OCI-LY1 (cell line): ENCODE measurements at regions not wholly inside any gene's neighbourhood (a gene's known extent, or its start where the extent isn't known, plus 50 kb on each side); places are given as distances from the start of the nearest gene placed in this dataset.

Source experiments
- H2AFZ ChIP-seq: fragments of 200-600 bp; sonication (generic), shearing (Covaris generic); 2 replicates; pipeline ENCODE4 v1.6.0; 2014; ENCODE audit warnings: antibody characterized with exemption, mild to moderate bottlenecking, low read length
- H3F3A ChIP-seq: fragments of 200-600 bp; sonication (generic), shearing (Covaris generic); 2 replicates; pipeline ENCODE4 v1.6.0; 2014; ENCODE audit warnings: mild to moderate bottlenecking, antibody characterized with exemption, low read length, moderate library complexity; ENCODE audit not compliant: insufficient read depth
- H3K27ac ChIP-seq: fragments of 200-600 bp; sonication (generic); 2 replicates; pipeline ENCODE4 v1.5.1; 2014; ENCODE audit warnings: low read length, mixed run types, mild to moderate bottlenecking, low read depth; ENCODE audit not compliant: poor library complexity, severe bottlenecking
- H3K27me3 ChIP-seq: fragments of 200-600 bp; sonication (generic); 2 replicates; pipeline ENCODE4 v1.6.0; 2014; ENCODE audit warnings: antibody characterized with exemption, mild to moderate bottlenecking, low read length, moderate library complexity; ENCODE audit not compliant: insufficient read depth
- H3K36me3 ChIP-seq: fragments of 200-600 bp; sonication (generic); 2 replicates; pipeline ENCODE4 v1.6.1; 2014; ENCODE audit warnings: mild to moderate bottlenecking, antibody characterized with exemption, low read length, moderate library complexity, mixed read lengths; ENCODE audit not compliant: insufficient read depth
- H3K4me1 ChIP-seq: fragments of 200-600 bp; sonication (generic); 2 replicates; pipeline ENCODE4 v1.5.1; 2014; ENCODE audit warnings: mild to moderate bottlenecking, low read length, moderate library complexity; ENCODE audit not compliant: insufficient read depth, severe bottlenecking
- H3K4me2 ChIP-seq: fragments of 200-600 bp; sonication (generic), shearing (Covaris generic); 2 replicates; pipeline ENCODE4 v1.6.1; 2014; ENCODE audit warnings: low read length
- H3K4me3 ChIP-seq: fragments of 200-600 bp; sonication (generic); 2 replicates; pipeline ENCODE4 v1.5.1; 2014; ENCODE audit warnings: low read length, low read depth, mild to moderate bottlenecking, mixed read lengths; ENCODE audit not compliant: poor library complexity, severe bottlenecking
- H3K79me2 ChIP-seq: fragments of 200-600 bp; shearing (Covaris generic); 2 replicates; pipeline ENCODE4 v1.6.1; 2016; ENCODE audit warnings: mixed run types, low read length, mixed read lengths; ENCODE audit not compliant: insufficient read depth
- H3K9ac ChIP-seq: fragments of 200-600 bp; sonication (generic), shearing (Covaris generic); 2 replicates; pipeline ENCODE4 v1.6.1; 2014; ENCODE audit warnings: mild to moderate bottlenecking, low read length, mixed read lengths
- H3K9me2 ChIP-seq: fragments of 200-600 bp; sonication (generic), shearing (Covaris generic); 2 replicates; pipeline ENCODE4 v1.6.1; 2014; ENCODE audit warnings: low read depth, mild to moderate bottlenecking, low read length, mixed read lengths
- H3K9me3 ChIP-seq: fragments of 200-600 bp; shearing (Covaris generic); 2 replicates; pipeline ENCODE4 v1.6.1; 2014; ENCODE audit warnings: low read length, mixed read lengths
- H4K20me1 ChIP-seq: fragments of 200-600 bp; sonication (generic), shearing (Covaris generic); 2 replicates; pipeline ENCODE4 v1.6.0; 2016; ENCODE audit warnings: mild to moderate bottlenecking, low read length; ENCODE audit not compliant: insufficient read depth
- EZH2 ChIP-seq: fragments of 200-600 bp; sonication (generic), shearing (Covaris generic); IDR thresholded peaks from 2 replicates; pipeline ENCODE4 v1.8.0; 2017; ENCODE audit warnings: borderline replicate concordance, mixed run types, mild to moderate bottlenecking, antibody characterized with exemption, low read length, moderate library complexity, mixed read lengths
- TF ChIP-seq, protein P1 (sequence below): fragments of 200-600 bp; sonication (generic), shearing (Covaris generic); IDR thresholded peaks from 2 replicates; pipeline ENCODE4 v1.5.1; 2017; ENCODE audit warnings: mild to moderate bottlenecking, antibody characterized with exemption, low read length, moderate library complexity, mixed read lengths

DNA sequence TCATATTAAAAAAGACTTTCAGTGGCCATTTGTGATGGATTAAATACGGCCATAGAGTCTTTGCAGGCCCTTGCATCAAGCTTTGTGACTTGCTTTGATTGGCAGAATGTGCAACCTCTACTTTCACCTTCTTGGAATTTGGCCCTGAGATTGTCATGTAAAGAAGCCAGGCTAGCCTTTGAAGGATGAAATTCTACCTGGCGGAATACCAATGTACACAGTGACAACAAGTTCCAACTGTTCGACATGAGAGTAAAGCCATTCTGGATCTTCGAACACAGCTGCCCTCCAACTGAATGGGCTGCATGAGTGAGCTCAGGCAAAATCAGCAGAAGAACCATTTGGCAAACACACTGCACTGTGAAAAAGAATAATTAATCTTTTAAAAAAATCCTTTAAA lies 321.3 kb downstream of the PHF14 start:
- H3K4me3 ChIP-seq, result no peak overlapping the region
- no peak overlapping the region for H3K4me2 ChIP-seq
- no peaks in the 10 kb centered on the region for H3K9me2 ChIP-seq
- H3K9me3 ChIP-seq, result no peaks in the 10 kb centered on the region
- no peak overlapping the region for H3K27ac ChIP-seq
- no peak overlapping the region for H3K9ac ChIP-seq
- H3K4me1 ChIP-seq, result no peaks in the 10 kb centered on the region
- no peaks in the 10 kb centered on the region for H3F3A ChIP-seq
- H3K36me3 ChIP-seq, result no peaks in the 10 kb centered on the region
- H4K20me1 ChIP-seq, result no peaks in the 10 kb centered on the region
- TF ChIP-seq, protein P1, sequence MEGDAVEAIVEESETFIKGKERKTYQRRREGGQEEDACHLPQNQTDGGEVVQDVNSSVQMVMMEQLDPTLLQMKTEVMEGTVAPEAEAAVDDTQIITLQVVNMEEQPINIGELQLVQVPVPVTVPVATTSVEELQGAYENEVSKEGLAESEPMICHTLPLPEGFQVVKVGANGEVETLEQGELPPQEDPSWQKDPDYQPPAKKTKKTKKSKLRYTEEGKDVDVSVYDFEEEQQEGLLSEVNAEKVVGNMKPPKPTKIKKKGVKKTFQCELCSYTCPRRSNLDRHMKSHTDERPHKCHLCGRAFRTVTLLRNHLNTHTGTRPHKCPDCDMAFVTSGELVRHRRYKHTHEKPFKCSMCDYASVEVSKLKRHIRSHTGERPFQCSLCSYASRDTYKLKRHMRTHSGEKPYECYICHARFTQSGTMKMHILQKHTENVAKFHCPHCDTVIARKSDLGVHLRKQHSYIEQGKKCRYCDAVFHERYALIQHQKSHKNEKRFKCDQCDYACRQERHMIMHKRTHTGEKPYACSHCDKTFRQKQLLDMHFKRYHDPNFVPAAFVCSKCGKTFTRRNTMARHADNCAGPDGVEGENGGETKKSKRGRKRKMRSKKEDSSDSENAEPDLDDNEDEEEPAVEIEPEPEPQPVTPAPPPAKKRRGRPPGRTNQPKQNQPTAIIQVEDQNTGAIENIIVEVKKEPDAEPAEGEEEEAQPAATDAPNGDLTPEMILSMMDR, result no peak
- H2AFZ ChIP-seq, result no peak overlapping the region
- no peaks in the 10 kb centered on the region for H3K27me3 ChIP-seq
- no peaks in the 10 kb centered on the region for H3K79me2 ChIP-seq

DNA sequence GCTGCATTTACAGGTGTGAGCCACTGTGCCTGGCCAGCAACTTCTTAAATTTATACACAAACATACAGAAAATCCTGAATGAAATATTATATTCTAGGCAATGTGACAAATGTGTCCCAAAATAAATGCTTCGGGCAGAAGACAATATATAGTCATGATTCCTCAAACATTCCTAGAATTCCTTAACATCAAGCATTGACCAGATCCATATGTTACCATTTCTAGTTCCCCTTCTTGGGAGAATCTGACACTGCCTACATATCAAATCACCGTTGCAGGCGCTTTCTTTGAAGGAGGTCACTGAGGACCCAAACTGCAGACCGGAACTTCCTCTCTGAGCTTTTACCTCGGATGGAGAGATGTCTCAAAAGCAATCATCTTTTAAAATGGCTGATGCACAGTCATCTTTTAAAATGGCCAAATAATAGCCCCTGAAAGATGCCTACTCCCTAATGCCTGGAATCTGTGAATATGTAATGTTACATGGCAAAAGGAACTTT lies 323.5 kb downstream of the PHF14 start:
- H3K9me3 ChIP-seq, result no peaks in the 10 kb centered on the region
- no peaks in the 10 kb centered on the region for H3F3A ChIP-seq
- H2AFZ ChIP-seq, result no peak overlapping the region
- no peaks in the 10 kb centered on the region for H3K27me3 ChIP-seq
- TF ChIP-seq, protein P1, result no peak
- TF ChIP-seq EZH2, result no peak
- no peak overlapping the region for H3K9ac ChIP-seq
- H3K27ac ChIP-seq, result no peak overlapping the region
- H3K9me2 ChIP-seq, result no peaks in the 10 kb centered on the region
- H3K4me2 ChIP-seq, result no peak overlapping the region
- H3K4me3 ChIP-seq, result no peak overlapping the region
- no peaks in the 10 kb centered on the region for H3K79me2 ChIP-seq
- no peaks in the 10 kb centered on the region for H4K20me1 ChIP-seq
- H3K36me3 ChIP-seq, result no peaks in the 10 kb centered on the region
- no peaks in the 10 kb centered on the region for H3K4me1 ChIP-seq

DNA sequence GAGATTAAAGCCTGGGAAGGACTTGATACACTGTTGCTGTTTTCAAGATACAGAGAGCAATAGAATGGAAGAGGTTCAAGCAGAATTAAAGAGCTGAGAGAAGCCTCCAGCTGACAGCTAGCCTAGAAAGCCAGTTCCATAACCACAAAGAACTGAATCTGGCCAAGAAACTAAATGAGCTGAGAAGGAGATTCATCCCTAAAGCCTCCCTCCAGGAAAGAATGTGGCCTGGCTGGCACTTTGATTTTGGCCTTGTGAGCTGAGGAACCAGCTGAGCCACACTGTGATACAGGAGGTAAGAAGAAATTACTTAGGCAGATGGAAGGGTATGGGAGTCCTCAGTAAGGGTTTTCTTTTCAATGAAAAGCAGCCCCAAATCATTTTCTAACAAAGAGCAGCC lies 324.1 kb downstream of the PHF14 start:
- TF ChIP-seq, protein P1, result no peak
- TF ChIP-seq EZH2, result no peak
- Histone ChIP-seq H3K4me3 (no peak overlapping the region), H4K20me1 (no peaks in the 10 kb centered on the region), H2AFZ (no peak overlapping the region), H3F3A (no peaks in the 10 kb centered on the region), H3K27me3 (no peaks in the 10 kb centered on the region), H3K27ac (no peak overlapping the region), H3K9me2 (no peaks in the 10 kb centered on the region), H3K79me2 (no peaks in the 10 kb centered on the region), H3K36me3 (no peaks in the 10 kb centered on the region), H3K9me3 (no peaks in the 10 kb centered on the region), H3K4me1 (no peaks in the 10 kb centered on the region), H3K4me2 (no peak overlapping the region), H3K9ac (no peak overlapping the region)
